EH (cell line): ENCODE measurements at regions not wholly inside any gene's neighbourhood (a gene's known extent, or its start where the extent isn't known, plus 50 kb on each side); places are given as distances from the start of the nearest gene placed in this dataset.
A peak's percentile ranks its signal among the peaks of the same experiment; 100 is the strongest.
"Not testable (repeated sequence)": the region's sequence is repeated elsewhere in the genome, so short reads cannot be mapped to it uniquely, and the experiment has no call there.

Source experiments
- DNase-seq: peaks from one replicate; pipeline ENCODE4 v3.0.0-alpha.2; 2015; ENCODE audit warnings: low read depth

DNA sequence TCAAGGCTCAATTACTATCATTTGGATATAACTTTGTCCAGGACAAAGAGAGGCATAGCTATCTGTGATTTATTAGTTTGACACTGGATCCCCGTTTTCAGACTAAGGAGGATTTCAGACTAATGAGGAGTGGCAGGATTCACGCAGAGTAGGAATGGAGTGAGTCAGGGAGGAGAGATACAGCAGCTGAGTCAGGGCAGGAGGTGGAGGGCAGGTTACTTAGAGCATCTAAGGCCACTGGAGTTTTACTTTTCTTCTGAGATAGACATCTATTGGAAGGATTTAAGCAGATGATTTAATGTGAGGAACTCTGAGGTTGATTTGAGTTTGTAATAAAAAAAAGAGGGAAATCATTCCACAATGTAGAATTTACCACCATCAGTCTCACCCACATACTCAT lies 110.6 kb downstream of the RPIA start:
- DNase-seq, result not testable (repeated sequence)

DNA sequence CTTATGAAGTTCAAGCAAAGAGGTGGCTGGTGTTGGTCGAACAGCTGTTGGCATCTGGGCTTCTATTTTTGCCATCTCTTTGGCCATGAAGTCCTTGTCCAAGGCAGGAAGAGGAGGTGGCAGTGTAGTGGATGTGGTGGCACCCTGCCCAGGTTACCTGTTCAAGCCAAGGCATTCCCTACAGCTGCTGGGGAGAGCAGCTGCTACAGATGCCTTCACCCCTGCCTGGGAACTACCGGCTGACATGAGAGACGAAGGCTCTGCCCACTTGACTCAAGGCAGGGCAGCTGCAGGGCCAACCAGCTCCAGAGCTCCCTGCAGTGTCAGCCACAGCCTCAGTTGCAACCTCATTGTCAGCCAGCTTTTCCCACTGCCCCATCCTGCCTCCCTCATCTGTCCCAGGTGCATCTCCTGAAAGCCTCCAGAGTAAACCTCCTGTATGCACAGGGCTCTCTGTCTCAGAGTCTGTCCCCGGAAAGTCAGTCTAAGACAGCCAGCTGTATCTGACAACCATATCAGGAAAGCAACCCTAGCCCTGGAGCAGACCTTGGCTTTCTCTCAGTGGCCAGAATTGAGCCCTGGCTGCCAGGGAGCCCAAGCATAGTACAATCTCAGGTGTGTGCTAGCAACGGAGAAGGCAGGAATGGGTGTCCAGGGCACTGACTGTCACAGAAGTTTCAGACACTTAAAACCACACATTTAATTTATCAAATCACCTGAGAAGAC lies 115.9 kb downstream of the RPIA start:
- no peak for DNase-seq

DNA sequence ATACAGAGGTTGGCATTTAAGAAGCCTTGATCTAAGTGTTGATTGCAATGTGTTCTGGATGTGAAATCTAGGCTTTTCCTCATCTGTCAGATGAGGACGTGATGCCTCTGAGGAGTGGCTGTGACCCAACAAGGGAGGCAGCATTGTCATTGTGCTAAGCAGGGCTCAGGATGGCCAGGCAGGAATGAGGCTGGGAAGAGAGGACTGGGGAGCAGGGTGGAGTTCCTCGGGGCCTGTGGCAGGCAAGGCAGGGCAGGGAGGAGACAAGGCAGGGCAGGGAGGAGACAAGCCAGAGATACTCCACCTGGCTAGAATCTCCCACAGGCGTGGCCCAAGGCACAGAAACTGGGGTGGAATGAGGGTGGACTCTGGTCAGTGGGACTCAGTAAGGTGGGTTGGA lies 116.6 kb downstream of the RPIA start:
- DNase-seq, result no peak

DNA sequence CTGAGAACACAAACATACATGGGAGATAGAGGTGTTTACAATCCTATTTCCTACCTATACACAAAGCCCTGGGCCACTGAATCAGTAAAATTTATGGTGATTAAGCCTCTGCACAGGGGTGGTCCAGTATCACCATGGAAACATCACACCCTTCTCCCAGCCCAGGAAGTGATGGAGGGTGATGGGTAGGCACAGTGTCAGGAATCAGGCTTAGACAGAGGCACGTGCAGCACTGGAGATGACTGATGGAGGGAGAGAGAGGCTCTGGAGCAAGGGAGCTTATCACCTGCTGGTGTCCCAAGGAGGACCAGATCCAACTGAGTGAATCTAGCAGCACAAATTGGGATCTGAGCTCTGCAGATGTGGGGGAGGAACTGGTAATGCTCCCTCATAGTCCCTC lies 117.2 kb downstream of the RPIA start:
- DNase-seq, result no peak

DNA sequence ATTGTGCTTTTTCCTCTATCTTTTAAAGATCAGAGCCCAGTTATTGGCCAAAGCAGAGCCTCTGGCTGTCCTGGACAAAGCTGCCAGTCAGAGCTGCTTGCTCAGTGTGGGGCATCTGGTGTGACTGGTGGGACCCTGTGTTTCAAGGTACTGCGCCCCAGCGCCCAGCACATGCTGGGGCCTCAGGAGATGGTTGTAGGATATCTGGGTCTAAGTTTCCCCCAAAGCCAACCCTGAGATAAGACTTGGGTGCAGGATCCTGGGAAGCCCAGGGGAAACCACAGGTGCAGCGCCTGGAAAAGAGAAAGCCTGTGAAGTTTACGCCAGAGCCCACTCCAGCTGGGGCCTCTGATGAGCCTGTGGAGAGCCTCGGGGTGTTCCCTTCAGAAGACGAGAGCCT lies 117.7 kb downstream of the RPIA start:
- no peak for DNase-seq

DNA sequence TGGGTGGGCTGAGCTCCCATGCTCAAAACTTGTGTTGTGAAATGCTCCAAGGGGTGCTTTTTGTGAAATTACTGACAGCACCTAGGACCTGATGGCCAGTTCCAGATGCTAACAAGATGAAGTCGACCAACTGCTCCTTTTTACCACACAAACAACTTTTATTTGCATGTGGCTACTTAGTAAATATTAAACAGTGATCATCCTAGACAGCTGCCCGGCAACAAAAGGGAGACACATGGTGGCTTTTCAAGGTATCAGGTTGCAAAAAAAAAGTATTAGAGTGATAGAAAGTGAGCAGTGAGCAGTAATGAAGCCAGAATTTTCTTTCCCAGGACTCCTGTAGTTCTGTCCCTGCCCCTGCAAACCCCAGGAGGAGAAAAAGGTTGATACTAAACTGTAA lies 118.5 kb downstream of the RPIA start:
- no peak for DNase-seq

DNA sequence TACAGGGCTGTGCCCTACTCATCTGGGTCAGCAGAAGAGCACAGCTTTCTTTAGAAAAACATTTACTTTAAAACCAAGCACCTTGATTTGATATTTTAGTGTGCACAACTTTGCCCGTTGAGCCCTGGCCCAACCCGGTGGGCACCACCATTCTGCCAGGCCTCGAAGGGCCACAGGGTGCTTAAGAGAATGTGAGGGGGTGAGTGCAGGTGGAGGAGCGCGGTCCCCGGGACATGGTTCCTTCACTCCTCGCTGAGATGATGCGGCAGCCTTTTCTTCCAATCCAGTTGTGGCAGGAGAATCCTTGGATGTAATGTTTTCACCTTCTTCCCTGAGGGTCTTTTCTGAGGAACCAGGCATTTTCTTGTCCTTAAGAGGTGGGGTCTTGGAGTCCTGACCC lies 119.0 kb downstream of the RPIA start:
- no peak for DNase-seq

DNA sequence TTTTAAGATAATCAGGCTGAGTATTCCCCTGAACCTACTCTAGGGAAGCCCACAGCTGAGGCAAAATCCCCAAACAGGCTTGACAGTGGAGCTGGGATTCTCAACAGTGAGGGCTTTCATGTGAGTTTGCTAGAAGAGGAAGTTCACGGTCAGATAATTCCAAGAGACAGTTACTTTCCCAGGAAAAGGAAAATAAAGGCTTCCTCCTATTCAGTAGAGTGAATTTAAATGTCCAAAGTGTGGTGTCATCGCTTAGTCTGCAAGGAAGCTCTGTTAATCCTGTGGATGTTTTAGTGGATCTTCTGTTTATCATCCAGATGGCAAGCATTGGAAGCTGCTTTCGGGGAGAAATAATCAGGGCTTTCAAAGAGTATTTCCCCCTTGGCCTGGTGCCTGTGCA lies 119.8 kb downstream of the RPIA start:
- DNase-seq, result no peak

GRCh38 chr2:88811681-88812080 lies 120.2 kb downstream of the RPIA start:
- DNase-seq, result no peak

- DNase-seq, result no peak
These were observed 122.1 kb downstream of the RPIA start for GRCh38 chr2:88813612-88814011.

DNA sequence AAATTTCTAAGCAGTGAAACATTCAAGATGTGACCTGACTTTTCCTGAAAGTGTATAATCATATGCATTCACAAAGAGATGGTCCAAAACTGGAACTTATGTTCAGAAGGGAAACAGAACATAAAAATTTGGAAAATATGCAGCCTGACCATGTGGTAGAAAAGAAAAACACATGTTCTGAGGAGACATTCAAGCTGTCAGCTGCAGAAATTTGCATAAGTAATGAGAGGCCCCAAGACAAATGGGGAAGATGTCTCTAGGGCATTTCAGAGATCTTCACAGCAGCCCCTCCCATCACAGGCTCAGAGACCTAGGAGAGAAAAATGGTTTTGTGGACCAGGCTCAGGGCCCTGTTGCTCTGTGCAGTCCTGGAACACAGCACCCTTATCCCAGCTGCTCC lies 123.8 kb downstream of the RPIA start:
- no peak for DNase-seq

DNA sequence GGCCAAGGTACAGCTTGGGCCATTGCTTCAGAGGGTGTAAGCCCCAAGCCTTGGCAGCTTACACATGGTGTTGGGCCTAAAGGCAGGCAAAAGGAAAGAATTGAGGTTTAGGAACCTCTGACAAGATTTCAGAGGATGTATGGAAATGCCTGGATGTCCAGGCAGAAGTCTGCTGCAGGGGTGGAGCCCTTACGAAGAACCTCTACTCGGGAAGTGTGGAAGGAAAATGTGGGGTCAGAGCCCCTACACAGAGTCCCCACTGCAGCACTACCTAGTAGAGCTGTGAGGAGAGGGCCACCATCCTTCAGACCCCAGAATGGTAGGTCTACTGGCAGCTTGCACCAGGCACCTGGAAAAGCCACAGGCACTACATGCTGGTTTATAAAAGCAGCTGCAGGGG lies 124.2 kb downstream of the RPIA start:
- DNase-seq, result no peak

DNA sequence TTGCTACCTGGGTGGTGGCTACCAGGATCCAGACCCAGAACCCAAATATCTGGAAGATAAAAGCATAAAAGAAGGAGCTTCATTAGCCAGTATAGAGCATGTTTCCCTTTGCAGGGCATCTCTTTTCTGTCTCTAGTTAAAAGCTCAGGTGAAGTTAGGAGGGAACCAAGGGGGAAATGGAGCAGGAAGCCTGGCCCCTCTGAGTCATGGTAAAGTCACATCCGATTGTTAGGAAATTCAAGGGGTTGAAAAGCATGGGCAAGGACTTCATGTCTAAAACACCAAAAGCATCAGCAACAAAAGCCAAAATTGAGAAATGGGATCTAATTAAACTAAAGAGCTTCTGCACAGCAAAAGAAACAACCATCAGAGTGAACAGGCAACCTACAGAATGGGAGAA lies 126.9 kb downstream of the RPIA start:
- DNase-seq, result no peak

GRCh38 chr2:88824951-88825350 lies 133.5 kb downstream of the RPIA start:
- no peak for DNase-seq

DNA sequence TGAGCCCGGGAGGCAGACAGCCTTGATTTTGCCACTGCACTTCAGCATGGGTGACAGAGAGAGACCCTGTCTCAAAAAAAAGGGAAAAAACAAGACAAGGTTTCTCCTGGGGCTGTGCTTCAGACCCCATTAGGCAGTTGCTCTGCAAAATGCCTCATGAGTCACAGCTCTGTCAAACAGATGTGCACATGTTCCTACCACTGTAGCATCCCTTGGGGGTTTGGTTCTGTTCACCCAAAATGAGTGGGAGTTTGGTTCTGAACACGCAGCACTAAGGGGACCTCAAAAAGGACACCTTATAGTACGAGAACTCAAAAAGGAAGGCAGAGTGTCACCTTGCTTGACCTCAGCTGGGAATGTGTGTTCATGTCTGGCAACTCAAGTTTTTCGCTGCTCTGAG lies 134.9 kb downstream of the RPIA start:
- no peak for DNase-seq

- no peak for DNase-seq
These were observed 136.3 kb downstream of the RPIA start for GRCh38 chr2:88827821-88828220.

DNA sequence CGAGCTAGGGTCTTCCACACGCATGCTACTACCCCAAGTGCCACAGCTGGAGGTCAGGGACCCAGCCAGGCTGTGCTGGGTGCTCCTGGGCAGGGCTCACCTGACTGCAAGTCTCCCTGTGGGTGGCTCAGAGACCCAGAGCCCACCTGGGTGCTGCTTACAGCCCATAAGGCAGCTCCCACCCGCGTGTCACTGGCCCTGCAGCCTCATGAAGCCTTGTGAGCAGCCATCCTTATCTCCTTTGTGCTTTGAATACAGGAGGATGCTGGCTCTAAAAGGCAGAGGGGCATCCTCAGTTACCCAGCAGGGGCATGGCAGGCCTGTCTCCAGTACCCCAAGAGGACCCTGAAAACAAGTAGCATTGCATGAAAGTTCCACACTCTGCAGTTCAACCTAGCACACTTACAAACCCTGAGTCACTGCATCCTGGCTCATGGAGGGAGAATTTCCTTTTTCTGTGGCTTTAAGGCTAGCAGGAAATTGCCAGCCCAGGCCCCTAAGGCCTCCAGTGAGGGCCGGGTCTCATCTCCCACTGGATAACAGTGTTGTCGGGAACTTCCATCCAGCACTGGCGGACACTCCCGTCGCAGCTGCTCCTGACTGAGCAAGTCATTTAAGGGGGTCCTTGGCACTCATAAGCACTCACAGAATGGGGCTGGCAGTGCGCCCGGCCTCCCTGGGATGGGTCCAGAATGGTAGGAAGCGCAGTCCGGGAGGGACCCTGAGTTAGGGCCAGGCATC lies 137.1 kb downstream of the RPIA start:
- peak; percentile 1 for DNase-seq

DNA sequence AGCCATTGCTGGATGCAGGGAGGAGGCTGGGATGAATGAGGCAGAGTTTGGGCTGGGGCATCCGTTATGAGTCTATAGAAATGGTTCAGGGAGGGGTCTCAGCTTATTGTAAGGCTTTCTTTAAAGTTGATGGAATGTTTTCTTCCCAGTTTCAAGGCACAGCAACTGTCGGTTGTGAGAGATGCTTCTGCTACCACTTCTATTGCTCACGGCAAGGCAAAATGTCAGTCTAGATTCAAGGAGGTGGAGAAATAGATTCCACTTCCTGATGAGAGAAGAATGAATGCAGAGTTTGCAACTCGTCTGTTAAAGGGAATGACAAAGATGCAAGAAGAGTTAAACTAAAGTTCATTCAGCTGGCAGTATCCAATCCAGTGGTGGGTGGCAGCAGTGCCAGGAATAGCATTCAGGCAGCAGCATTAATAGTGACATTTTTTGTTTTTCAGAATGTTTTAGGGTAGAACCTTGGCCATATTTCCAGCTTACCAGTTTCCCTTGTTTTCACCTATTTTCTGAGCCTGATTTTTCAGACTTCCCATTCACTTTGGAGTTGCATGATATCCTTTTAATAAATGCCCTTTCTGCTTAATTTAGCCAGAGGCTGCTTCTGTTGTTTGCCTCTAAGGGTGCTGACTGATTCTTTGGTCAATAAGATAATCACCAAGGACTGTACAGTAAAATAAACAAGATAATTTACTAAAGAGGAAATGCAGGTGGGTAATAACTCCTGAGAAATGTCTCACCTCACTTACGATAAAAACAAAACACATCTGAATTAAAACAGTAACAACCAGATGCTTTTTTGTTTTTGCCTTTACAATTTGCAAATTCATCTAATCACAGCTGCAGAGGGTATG lies 138.4 kb downstream of the RPIA start:
- no peak for DNase-seq

DNA sequence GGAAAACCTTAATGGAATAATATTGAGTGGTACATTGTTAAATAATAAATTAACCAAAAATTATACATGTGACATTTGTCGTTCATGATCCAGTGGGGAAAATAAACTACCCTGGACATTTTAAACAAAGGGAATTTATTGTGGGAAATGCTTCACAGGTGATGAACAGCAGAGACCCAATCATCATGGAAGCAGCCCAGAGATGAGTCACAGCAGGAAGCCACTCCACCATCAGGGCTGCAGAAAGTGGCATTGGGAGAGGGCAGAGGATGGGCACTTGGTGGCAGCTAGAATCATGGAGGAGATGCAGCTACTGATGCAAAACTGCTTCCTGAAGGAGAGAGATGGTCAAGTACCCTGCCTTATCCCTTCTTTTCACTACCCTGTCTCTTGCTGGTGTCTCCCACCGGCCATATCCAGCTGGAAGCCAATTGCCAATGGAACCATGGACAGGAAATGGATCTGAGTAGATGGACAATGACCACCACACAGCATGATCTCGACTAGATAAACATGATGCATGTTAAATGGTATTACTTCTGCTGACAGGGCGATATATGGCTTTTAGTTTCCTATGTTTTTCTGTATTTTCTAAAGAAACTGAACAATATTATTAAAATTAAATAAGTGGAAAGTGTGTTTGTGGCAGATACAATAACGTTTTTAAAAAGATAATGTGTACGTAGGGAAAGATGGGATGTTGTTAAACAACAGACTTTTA lies 139.8 kb downstream of the RPIA start:
- DNase-seq, result no peak

- peak; percentile 19 for DNase-seq
These were observed 140.3 kb downstream of the RPIA start for GRCh38 chr2:88831792-88832248.

DNA sequence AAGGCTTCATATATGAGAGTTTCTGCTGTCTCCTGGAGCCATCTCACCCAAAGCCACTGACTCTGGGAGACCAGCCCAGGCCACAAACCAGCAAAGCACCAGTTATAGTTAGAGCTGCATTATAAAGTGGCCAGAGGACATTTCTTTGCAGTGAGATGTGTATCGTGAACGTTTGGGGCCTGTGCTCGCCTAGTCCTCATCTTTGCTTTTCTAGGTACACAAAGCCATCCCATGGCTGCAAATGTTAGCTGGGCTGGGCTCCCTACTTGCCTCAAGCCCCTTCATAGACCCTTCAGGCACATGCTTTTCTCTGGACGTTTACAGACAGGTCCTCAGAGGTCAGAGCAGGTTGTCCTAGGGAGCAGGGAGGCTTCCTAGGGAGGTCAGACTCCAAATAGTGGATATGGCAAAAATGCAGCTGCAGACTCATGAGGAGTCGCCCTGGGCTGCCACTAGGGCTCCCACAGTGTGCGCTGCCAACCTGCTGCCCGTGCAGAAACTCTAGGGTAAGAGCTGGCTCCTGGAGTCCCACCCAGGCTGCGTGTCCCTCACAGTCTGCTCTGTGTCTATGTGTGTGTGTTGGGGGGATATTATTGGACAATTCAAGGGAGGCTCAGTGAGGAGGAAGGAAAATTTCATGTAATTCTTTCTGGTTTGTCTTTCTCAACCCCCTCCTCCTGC lies 141.0 kb downstream of the RPIA start:
- DNase-seq, result no peak

DNA sequence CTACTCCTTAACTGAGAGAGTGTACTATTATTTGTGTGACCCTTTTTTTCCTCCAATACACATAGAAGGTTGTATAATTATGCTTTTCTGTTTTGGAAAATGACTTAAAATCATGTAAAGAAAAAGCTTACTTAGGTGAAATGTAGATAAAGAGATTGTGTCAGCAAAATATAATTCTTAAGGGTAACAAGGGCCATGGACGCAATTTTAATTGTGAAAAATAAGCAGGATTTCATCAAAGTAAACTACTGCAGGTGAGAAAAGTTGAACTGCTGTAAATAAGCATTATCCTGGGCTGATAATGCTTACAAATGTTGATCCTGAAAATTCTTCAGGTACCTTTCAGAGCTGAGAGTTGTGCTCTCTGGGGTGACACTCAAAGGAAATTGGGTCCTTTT lies 141.5 kb downstream of the RPIA start:
- no peak for DNase-seq
